Dermis microvascular lymphatic vessel endothelial cell (primary cell): ENCODE measurements at regions not wholly inside any gene's neighbourhood (a gene's known extent, or its start where the extent isn't known, plus 50 kb on each side); places are given as distances from the start of the nearest gene placed in this dataset.
"Not testable (repeated sequence)": the region's sequence is repeated elsewhere in the genome, so short reads cannot be mapped to it uniquely, and the experiment has no call there.

Experiments
- DNase-seq, 2 donors: peaks; one replicate each; pipeline versions ENCODE4 v3.0.0 to v3.0.0-alpha.2; 2010; ENCODE audit warnings: low read depth in 2 of 2

GRCh38 chr3:27779176-27779575 lies 57.1 kb upstream of the EOMES start:
- DNase-seq, result no peak

GRCh38 chr3:27789420-27789819 lies 67.3 kb upstream of the EOMES start:
- DNase-seq, result no peak

- DNase-seq, result no peak
These were observed 69.8 kb upstream of the EOMES start for GRCh38 chr3:27791956-27792355.

GRCh38 chr3:27792869-27793268 lies 70.7 kb upstream of the EOMES start:
- DNase-seq, result no peak

- DNase-seq, result no peak
These were observed 72.1 kb upstream of the EOMES start for GRCh38 chr3:27794211-27794610.

GRCh38 chr3:27796365-27796875 lies 74.3 kb upstream of the EOMES start:
- no peak for DNase-seq

GRCh38 chr3:27797773-27798172 lies 75.7 kb upstream of the EOMES start:
- no peak for DNase-seq

- DNase-seq, result no peak
These were observed 78.1 kb upstream of the EOMES start for GRCh38 chr3:27800261-27800660.

- DNase-seq, result no peak
These were observed 80.3 kb upstream of the EOMES start for GRCh38 chr3:27802425-27802824.

- no peak for DNase-seq
These were observed 80.7 kb upstream of the EOMES start for GRCh38 chr3:27802849-27803248.

- no peak for DNase-seq
These were observed 83.2 kb upstream of the EOMES start for GRCh38 chr3:27805282-27805681.

- no peak for DNase-seq
These were observed 91.1 kb upstream of the EOMES start for GRCh38 chr3:27813255-27813654.

GRCh38 chr3:27821609-27822008 lies 99.5 kb upstream of the EOMES start:
- DNase-seq, result not testable (repeated sequence)

- no peak for DNase-seq
These were observed 102.4 kb upstream of the EOMES start for GRCh38 chr3:27824312-27825200.

GRCh38 chr3:27826448-27826847 lies 104.3 kb upstream of the EOMES start:
- DNase-seq, result no peak

- no peak for DNase-seq
These were observed 104.9 kb upstream of the EOMES start for GRCh38 chr3:27827041-27827440.

- no peak for DNase-seq
These were observed 118.9 kb upstream of the EOMES start for GRCh38 chr3:27840807-27841594.

- DNase-seq, result no peak
These were observed 122.0 kb upstream of the EOMES start for GRCh38 chr3:27844052-27844675.

- DNase-seq, result no peak
These were observed 125.6 kb upstream of the EOMES start for GRCh38 chr3:27847697-27848096.

GRCh38 chr3:27848826-27849225 lies 126.7 kb upstream of the EOMES start:
- DNase-seq, result no peak

GRCh38 chr3:27859821-27860220 lies 137.7 kb upstream of the EOMES start:
- no peak for DNase-seq
